ENCODE measurements at regions not wholly inside any gene's neighbourhood (a gene's known extent, or its start where the extent isn't known, plus 50 kb on each side); places are given as distances from the start of the nearest gene placed in this dataset.

DNA sequence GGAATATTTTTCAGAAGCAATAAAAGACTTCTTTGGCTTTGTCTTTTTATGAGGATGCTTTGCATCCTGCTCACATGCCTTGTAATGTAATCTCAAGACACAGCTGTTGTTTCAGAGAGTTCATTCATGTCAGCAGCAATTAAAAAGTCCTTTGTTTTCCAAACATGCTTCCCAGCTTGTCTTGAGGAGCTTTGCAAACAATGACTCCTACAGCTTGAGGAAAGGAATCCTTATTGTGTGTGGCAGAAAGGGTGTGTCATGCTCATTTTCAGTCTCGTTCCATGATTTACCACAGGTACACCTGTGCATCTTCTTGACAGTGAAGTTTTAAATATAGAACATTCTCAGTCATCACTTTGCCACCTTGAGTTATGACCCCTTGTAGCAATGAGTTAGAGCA, 139.2 kb upstream of the AADAT start:
- H3K4me1 ChIP-seq (ENCODE audit: control insufficient read depth in 1 of 2, insufficient read depth in 2 of 2, low read length in 2 of 2): peaks cover 0 to 7% of the 10 kb centered on the region in 2 experiments; a peak in 1 of 4 replicates

DNA sequence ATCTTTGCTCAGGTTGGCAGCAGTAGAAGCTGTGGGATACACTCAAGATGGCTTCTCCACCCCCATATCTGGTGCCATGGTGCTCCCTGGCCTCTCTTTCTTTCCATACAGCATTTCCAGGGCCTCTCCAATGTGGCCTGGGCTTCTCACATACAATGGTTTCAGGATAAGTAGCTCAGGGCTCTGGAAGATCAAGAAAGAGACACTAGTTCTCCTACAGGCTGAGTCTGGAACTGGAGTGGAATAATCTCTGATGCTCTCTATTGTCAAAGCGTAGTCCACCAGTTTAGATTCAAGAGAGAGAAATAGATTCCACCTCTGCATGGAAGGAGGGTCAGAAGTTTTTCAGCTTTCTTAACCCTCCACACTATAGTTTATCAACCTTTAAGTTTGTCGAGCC, 138.2 kb upstream of the AADAT start:
- no peak overlapping the region for H3K4me2 ChIP-seq (ENCODE audit: low read length)
- no peaks in the 10 kb centered on the region for H3K79me2 ChIP-seq (ENCODE audit: insufficient read depth, low read length)
- DNase-seq (ENCODE audit: low read depth, low spot score) (no peak), ATAC-seq (peak; percentile 81)
- no TSS peak for BruUV-seq (replicated peaks)
- no peak overlapping the region for H3K27ac ChIP-seq (ENCODE audit: low read depth, low read length)
- no peaks in the 10 kb centered on the region for H3K27me3 ChIP-seq (ENCODE audit: insufficient read depth, low read length)
- H3K4me3 ChIP-seq (replicated peaks in 1 of 2; ENCODE audit: low read depth in 1 of 2, low read length in 2 of 2): no peak overlapping the region
- RAD21 ChIA-PET (ENCODE audit: low non-redundant PET in 1 of 2, low total read pairs in 2 of 2, uncharacterized antibody in 2 of 2, unreplicated experiment in 2 of 2): no interaction called here
- peaks cover 0 to 7% of the 10 kb centered on the region in 2 experiments; a peak in 1 of 4 replicates for H3K4me1 ChIP-seq (ENCODE audit: control insufficient read depth in 1 of 2, insufficient read depth in 2 of 2, low read length in 2 of 2)
- TF ChIP-seq YY1 (IDR thresholded peaks at IDR 0.05; ENCODE audit: extremely low read depth, insufficient replicate concordance, low read depth, low read length) (peak; percentile 15), EZH2 (IDR thresholded peaks at IDR 0.05) (no peak)
- TF ChIP-seq, protein P1, sequence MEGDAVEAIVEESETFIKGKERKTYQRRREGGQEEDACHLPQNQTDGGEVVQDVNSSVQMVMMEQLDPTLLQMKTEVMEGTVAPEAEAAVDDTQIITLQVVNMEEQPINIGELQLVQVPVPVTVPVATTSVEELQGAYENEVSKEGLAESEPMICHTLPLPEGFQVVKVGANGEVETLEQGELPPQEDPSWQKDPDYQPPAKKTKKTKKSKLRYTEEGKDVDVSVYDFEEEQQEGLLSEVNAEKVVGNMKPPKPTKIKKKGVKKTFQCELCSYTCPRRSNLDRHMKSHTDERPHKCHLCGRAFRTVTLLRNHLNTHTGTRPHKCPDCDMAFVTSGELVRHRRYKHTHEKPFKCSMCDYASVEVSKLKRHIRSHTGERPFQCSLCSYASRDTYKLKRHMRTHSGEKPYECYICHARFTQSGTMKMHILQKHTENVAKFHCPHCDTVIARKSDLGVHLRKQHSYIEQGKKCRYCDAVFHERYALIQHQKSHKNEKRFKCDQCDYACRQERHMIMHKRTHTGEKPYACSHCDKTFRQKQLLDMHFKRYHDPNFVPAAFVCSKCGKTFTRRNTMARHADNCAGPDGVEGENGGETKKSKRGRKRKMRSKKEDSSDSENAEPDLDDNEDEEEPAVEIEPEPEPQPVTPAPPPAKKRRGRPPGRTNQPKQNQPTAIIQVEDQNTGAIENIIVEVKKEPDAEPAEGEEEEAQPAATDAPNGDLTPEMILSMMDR (IDR thresholded peaks at IDR 0.05 in 2 of 3, conservative IDR thresholded peaks at IDR 0.05 in 1 of 3; ENCODE audit: borderline replicate concordance in 1 of 3, insufficient read depth in 1 of 3, low read depth in 2 of 3, low read length in 2 of 3): peak in 2 of 3 experiments; percentile 37 to 42; a peak in 4 of 6 replicates
- intact Hi-C loops (cut with micrococcal nuclease): no loop called here
- POLR2A ChIA-PET: no interaction called here
- no peaks in the 10 kb centered on the region for H3K36me3 ChIP-seq (ENCODE audit: control insufficient read depth in 1 of 2, insufficient read depth in 2 of 2, low read length in 2 of 2)
- no peaks in the 10 kb centered on the region for H3K9me2 ChIP-seq (ENCODE audit: insufficient read depth)
- no peaks in the 10 kb centered on the region for H4K20me1 ChIP-seq (ENCODE audit: insufficient read depth)
- no peak overlapping the region for H2AFZ ChIP-seq (ENCODE audit: low read depth, low read length, poor library complexity, severe bottlenecking)
- H3K9me3 ChIP-seq (ENCODE audit: control insufficient read depth in 1 of 2, insufficient read depth in 1 of 2, low read depth in 1 of 2, low read length in 2 of 2): no peaks in the 10 kb centered on the region
- H3K9ac ChIP-seq (ENCODE audit: low read length): no peak overlapping the region
- CTCF ChIA-PET: interaction anchor here (1.0 kb wide), 1 partner anchor 29 kb away, joined by 4 read pairs; no protein-coding TSS in a partner anchor

More for the DNA sequence above, 139.2 kb upstream of the AADAT start:
- Histone ChIP-seq H3K4me3 (replicated peaks in 1 of 2; ENCODE audit: low read depth in 1 of 2, low read length in 2 of 2) (no peak overlapping the region), H3K27me3 (ENCODE audit: insufficient read depth, low read length) (no peaks in the 10 kb centered on the region), H3K27ac (ENCODE audit: low read depth, low read length) (no peak overlapping the region), H3K4me2 (ENCODE audit: low read length) (no peak overlapping the region), H4K20me1 (ENCODE audit: insufficient read depth) (no peaks in the 10 kb centered on the region), H3K9me3 (ENCODE audit: control insufficient read depth in 1 of 2, insufficient read depth in 1 of 2, low read depth in 1 of 2, low read length in 2 of 2) (no peaks in the 10 kb centered on the region), H3K79me2 (ENCODE audit: insufficient read depth, low read length) (no peaks in the 10 kb centered on the region), H3K9me2 (ENCODE audit: insufficient read depth) (no peaks in the 10 kb centered on the region), H2AFZ (ENCODE audit: low read depth, low read length, poor library complexity, severe bottlenecking) (no peak overlapping the region), H3K9ac (ENCODE audit: low read length) (no peak overlapping the region), H3K36me3 (ENCODE audit: control insufficient read depth in 1 of 2, insufficient read depth in 2 of 2, low read length in 2 of 2) (no peaks in the 10 kb centered on the region)
- ChIA-PET POLR2A (no interaction called here), CTCF (no interaction called here), RAD21 (ENCODE audit: low non-redundant PET in 1 of 2, low total read pairs in 2 of 2, uncharacterized antibody in 2 of 2, unreplicated experiment in 2 of 2) (no interaction called here)
- DNase-seq (ENCODE audit: low read depth, low spot score) (no peak), ATAC-seq (no peak)
- BruUV-seq (replicated peaks): no TSS peak
- TF ChIP-seq YY1 (IDR thresholded peaks at IDR 0.05; ENCODE audit: extremely low read depth, insufficient replicate concordance, low read depth, low read length) (no peak), EZH2phosphoT487 (IDR thresholded peaks at IDR 0.05; ENCODE audit: borderline replicate concordance) (no peak), FOSL1 (IDR thresholded peaks at IDR 0.05; ENCODE audit: low read depth) (no peak), EZH2 (IDR thresholded peaks at IDR 0.05) (no peak)
- TF ChIP-seq, protein P2, sequence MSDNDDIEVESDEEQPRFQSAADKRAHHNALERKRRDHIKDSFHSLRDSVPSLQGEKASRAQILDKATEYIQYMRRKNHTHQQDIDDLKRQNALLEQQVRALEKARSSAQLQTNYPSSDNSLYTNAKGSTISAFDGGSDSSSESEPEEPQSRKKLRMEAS (IDR thresholded peaks at IDR 0.05): no peak
- intact Hi-C loops (cut with micrococcal nuclease): no loop called here
